Dendritic cell treated with granulocyte-macrophage colony-stimulating factor and Interleukin-4, amounts not matched to agents 40 ng/mL and 50 ng/mL, for 4 days (primary cell): ENCODE measurements at regions not wholly inside any gene's neighbourhood (a gene's known extent, or its start where the extent isn't known, plus 50 kb on each side); places are given as distances from the start of the nearest gene placed in this dataset.

Source experiments
- H3K27ac Mint-ChIP-seq: one replicate; pipeline ENCODE4 v1.8.0; 2022; ENCODE audit warnings: mild to moderate bottlenecking, mixed read lengths
- H3K27me3 Mint-ChIP-seq: one replicate; pipeline ENCODE4 v1.8.0; 2022; ENCODE audit warnings: mild to moderate bottlenecking, mixed read lengths
- H3K36me3 Mint-ChIP-seq: one replicate; pipeline ENCODE4 v1.8.0; 2022; ENCODE audit warnings: low read depth, mixed read lengths
- H3K4me1 Mint-ChIP-seq: one replicate; pipeline ENCODE4 v1.8.0; 2022; ENCODE audit warnings: low read depth, mixed read lengths
- H3K4me3 Mint-ChIP-seq: one replicate; pipeline ENCODE4 v1.8.0; 2022; ENCODE audit warnings: mild to moderate bottlenecking, moderate library complexity, mixed read lengths
- H3K9me3 Mint-ChIP-seq: one replicate; pipeline ENCODE4 v1.8.0; 2022; ENCODE audit warnings: mixed read lengths
- intact Hi-C: fragments of 100-400 bp; cut with micrococcal nuclease; formaldehyde crosslinking; loops from one replicate; pipeline ENCODE4 v1.15.0; 2022

DNA sequence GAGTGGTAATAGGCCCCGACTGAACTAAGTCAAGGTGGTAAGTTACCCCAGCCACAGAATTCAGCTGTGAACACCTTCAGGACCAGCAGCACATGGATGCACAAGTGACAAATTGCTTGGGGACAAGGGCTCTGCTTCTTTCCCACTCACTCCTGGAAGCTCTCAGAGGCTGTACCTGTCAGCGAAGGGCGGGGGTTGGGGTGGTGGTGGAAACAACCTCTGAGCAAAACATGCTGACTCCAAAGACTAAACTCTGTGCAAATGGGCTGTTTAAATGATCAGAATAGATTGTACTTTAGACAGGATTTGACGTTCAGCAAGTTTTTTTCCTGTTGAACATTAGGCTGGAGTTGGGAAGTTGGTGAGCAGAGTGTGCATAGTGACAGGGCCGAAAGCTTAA lies 544.5 kb upstream of the ZNF608 start:
- Mint-ChIP-seq H3K27me3 (no peaks in the 10 kb centered on the region), H3K9me3 (no peaks in the 10 kb centered on the region), H3K4me3 (no peak overlapping the region), H3K36me3 (no peaks in the 10 kb centered on the region), H3K4me1 (no peaks in the 10 kb centered on the region), H3K27ac (no peak overlapping the region)
- intact Hi-C loops = no loop called here

DNA sequence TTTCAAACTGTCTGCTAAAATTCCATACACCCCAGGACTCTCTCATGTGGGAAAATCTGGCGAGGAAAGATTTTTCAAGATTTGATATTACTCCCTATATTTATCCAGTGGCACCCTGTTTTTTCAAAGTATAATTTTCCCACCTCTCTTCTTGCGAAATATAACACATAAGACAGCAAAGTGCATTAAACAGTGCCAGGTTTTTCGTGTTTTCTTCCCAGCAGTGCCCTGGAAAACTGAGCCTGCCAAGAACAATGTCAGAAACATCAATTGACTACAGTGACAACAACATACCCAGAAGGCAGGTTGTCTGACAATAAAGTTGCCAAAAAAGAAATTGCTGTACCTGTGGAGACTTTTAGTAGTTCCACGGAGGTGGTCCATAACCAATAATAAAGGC lies 545.0 kb upstream of the ZNF608 start:
- Mint-ChIP-seq H3K4me1 (no peaks in the 10 kb centered on the region), H3K36me3 (no peaks in the 10 kb centered on the region), H3K27ac (no peak overlapping the region), H3K27me3 (no peaks in the 10 kb centered on the region), H3K9me3 (no peaks in the 10 kb centered on the region), H3K4me3 (no peak overlapping the region)
- intact Hi-C loops = no loop called here

DNA sequence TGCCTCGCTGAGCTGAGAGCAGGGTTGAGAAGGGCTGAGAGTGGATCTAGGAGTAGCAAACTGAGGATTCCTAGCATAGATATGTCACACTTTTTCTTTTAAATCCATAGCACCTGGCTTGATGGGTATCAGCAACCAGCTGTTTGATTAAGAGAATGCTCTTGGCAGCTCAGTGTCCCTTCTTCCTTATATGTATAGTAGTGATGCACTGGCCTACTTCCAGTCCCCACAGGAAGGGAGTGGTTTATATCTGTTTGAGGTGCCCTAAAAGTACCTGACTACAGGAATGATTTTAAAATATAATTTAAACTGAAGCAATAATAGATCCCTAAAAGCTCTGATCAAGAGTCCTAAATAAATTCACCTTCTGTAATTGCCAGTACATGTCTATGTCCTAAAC lies 546.8 kb upstream of the ZNF608 start:
- intact Hi-C loops = no loop called here
- no peaks in the 10 kb centered on the region for H3K9me3 Mint-ChIP-seq
- no peak overlapping the region for H3K27ac Mint-ChIP-seq
- no peaks in the 10 kb centered on the region for H3K4me1 Mint-ChIP-seq
- no peaks in the 10 kb centered on the region for H3K36me3 Mint-ChIP-seq
- H3K27me3 Mint-ChIP-seq = no peaks in the 10 kb centered on the region
- H3K4me3 Mint-ChIP-seq = no peak overlapping the region

DNA sequence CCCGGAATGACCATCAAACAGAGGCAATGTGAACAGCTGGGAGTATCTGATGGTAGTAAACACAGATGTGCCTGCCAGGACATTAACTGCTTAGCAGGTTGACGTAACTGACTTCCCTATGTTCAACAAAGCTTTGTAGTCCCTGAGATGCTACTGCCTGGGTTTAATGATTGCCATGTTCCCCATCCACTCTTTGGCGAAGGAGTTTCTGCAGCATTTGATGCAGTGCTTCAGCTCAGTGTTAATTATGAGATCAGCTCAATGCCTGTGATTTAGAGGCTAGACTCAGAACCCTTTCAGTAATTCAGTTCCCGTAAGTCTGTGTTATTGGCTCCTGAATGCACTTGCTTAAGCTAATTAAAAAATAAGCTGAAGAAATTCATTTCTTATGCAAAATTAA lies 547.3 kb upstream of the ZNF608 start:
- H3K4me1 Mint-ChIP-seq = no peaks in the 10 kb centered on the region
- H3K4me3 Mint-ChIP-seq = no peak overlapping the region
- H3K36me3 Mint-ChIP-seq = no peaks in the 10 kb centered on the region
- H3K27ac Mint-ChIP-seq = no peak overlapping the region
- no peaks in the 10 kb centered on the region for H3K9me3 Mint-ChIP-seq
- intact Hi-C loops = no loop called here
- H3K27me3 Mint-ChIP-seq = no peaks in the 10 kb centered on the region

DNA sequence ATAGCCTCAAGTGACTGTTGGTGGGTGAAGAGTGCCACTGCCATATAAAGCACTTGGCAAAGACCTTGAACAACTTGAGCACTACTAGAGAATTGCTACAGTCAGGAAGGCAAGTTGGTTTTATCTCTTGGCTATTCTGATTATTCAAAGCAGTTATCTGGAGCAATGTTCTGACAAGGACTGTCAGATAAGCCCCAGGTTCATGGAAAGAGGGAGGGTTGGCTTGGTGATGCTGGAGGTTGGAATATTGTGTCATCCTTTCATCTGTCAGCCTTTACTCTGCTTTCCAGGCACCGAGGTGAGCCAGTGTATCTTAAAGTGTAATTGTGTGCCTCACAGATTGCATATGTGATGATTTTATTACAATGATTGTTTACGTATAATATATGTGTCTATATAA lies 548.4 kb upstream of the ZNF608 start:
- H3K4me1 Mint-ChIP-seq = no peaks in the 10 kb centered on the region
- H3K9me3 Mint-ChIP-seq = no peaks in the 10 kb centered on the region
- intact Hi-C loops = no loop called here
- no peaks in the 10 kb centered on the region for H3K36me3 Mint-ChIP-seq
- no peak overlapping the region for H3K4me3 Mint-ChIP-seq
- H3K27ac Mint-ChIP-seq = no peak overlapping the region
- H3K27me3 Mint-ChIP-seq = no peaks in the 10 kb centered on the region

DNA sequence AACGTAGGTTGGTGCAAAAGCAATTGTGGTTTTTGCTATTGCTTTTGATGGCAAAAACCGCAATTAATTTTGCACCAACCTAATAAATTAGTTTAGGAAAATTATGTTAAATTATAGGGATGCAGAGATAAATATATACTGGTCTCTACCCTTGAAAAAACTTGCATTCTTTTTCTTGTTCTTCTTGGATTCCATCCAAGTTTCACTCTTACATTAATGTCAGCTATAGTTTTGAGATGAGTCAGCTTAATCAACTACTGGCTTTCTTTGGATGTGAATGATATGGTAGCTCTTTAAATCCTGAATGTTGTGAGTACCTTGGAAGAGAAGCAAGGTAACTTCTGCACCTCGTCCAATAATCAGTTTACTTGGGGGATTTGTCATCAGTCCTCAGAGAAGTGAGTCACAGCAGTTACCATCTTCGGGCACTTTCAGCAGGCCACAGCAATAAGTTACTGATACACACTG lies 549.0 kb upstream of the ZNF608 start:
- intact Hi-C loops = no loop called here
- Mint-ChIP-seq H3K9me3 (no peaks in the 10 kb centered on the region), H3K4me3 (no peak overlapping the region), H3K27me3 (no peaks in the 10 kb centered on the region), H3K27ac (no peak overlapping the region), H3K36me3 (no peaks in the 10 kb centered on the region), H3K4me1 (no peaks in the 10 kb centered on the region)

DNA sequence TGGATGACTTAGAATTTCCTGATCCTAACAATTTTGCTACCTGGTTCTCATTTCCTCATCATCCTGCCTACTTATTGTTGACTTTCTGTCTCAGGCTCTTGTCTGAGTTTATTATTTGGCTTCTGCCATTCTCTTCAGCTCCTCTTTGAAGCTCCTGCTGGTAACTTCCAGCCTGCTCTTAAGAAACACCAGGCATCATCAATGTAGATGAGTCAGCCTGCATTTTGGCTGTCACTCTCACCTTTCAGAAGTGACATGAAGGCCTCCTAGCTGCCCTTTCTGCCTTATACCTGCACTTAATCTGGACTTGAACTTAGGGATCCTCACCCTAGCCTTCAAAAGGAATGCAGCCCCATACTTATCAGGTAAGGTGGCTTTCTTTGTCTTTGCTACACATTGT lies 551.8 kb upstream of the ZNF608 start:
- Mint-ChIP-seq H3K9me3 (no peaks in the 10 kb centered on the region), H3K36me3 (no peaks in the 10 kb centered on the region), H3K27ac (no peak overlapping the region), H3K4me1 (no peaks in the 10 kb centered on the region), H3K4me3 (no peak overlapping the region), H3K27me3 (no peaks in the 10 kb centered on the region)
- intact Hi-C loops = no loop called here

DNA sequence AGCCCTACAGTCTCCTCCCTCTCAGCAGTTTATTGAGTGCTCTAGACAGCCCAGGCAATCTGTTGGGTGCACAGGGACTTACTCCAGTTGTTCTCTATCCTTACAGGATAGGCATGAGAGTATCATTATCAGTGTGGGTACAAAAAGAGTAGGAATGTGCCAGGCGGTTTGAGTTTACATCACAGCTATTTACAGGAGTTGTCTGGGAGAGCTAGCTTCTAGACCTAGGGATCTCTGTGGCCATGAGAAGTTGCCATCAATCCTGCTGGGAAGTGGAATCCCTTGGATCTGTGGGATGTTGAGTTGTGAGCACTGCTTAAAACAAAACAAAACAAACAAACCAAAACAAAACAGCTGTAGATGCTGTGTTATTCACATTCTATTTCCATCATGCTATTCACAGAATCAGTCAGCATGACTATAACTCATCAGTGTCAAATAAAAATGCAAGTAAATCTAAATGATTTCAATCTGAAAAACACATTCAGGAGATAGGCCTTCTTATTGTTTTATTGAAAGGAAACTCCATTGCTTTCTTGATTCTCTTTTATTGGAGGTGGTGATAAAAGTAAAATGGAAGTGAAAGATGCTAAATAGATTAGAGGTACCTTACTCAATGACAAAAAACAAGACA lies 552.4 kb upstream of the ZNF608 start:
- Mint-ChIP-seq H3K9me3 (no peaks in the 10 kb centered on the region), H3K36me3 (no peaks in the 10 kb centered on the region), H3K27me3 (no peaks in the 10 kb centered on the region), H3K4me1 (no peaks in the 10 kb centered on the region), H3K4me3 (no peak overlapping the region), H3K27ac (no peak overlapping the region)
- intact Hi-C loops = no loop called here

DNA sequence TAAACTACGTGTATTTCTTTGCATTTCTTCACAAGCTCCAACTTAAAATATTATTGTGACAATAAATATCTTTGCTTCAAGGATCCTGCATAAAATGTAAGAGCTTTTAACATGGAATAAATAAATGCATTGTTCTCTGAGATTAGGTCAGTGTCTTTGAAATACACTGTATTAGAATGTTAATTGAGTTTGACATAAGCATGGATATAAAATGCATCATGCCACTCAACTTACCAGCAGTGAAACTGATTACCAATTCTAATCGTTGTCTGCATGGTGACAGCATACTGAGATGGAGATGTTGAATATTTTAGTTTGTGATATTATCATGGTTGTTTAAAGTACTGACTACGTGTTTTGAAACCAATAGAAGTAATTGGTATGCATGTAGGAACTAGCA lies 555.3 kb upstream of the ZNF608 start:
- Mint-ChIP-seq H3K4me1 (no peaks in the 10 kb centered on the region), H3K27me3 (no peaks in the 10 kb centered on the region), H3K27ac (no peak overlapping the region), H3K9me3 (peaks cover 11% of the 10 kb centered on the region), H3K36me3 (no peaks in the 10 kb centered on the region), H3K4me3 (no peak overlapping the region)
- intact Hi-C loops = no loop called here

DNA sequence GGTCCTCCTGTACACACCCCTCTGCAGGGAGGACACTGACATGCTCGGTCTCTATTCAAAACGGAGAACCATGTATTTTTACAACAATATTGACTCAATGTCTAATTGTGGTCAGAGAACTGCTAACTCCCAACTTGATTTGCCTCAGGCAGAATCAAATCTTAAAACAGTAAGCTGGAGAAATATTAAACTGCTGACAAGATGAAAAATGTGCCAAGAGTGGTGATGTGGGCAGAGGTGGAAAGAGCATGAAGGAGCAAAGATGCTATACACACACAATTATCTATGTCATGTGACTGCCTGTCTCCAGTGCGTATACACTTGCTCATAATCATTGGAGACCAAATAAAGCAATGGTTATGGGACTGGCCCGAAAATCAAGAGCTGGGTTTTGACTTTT lies 556.1 kb upstream of the ZNF608 start:
- no peaks in the 10 kb centered on the region for H3K36me3 Mint-ChIP-seq
- no peaks in the 10 kb centered on the region for H3K4me1 Mint-ChIP-seq
- peaks cover 20% of the 10 kb centered on the region for H3K9me3 Mint-ChIP-seq
- intact Hi-C loops = no loop called here
- H3K4me3 Mint-ChIP-seq = no peak overlapping the region
- no peaks in the 10 kb centered on the region for H3K27me3 Mint-ChIP-seq
- H3K27ac Mint-ChIP-seq = no peak overlapping the region

DNA sequence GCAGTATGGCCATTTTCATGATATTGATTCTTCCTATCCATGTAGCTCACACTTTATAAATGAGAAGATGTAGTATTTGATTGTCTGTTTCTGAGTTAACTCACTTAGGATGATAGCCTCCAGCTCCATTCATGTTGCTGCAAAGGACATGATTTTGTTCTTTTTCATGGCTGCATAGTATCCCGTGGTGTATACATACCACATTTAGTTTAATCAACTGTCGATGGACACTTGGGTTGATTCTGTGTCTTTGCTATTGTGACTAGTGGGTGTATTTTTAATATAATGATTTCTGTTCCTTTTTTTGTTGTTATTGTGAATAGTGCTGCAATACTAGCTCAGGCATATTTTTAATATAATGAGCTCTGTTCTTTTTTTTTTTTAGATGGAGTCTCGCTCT lies 560.3 kb upstream of the ZNF608 start:
- no peaks in the 10 kb centered on the region for H3K36me3 Mint-ChIP-seq
- no peak overlapping the region for H3K4me3 Mint-ChIP-seq
- intact Hi-C loops = no loop called here
- no peaks in the 10 kb centered on the region for H3K4me1 Mint-ChIP-seq
- H3K27me3 Mint-ChIP-seq = no peaks in the 10 kb centered on the region
- H3K9me3 Mint-ChIP-seq = peaks cover 30% of the 10 kb centered on the region
- H3K27ac Mint-ChIP-seq = no peak overlapping the region

DNA sequence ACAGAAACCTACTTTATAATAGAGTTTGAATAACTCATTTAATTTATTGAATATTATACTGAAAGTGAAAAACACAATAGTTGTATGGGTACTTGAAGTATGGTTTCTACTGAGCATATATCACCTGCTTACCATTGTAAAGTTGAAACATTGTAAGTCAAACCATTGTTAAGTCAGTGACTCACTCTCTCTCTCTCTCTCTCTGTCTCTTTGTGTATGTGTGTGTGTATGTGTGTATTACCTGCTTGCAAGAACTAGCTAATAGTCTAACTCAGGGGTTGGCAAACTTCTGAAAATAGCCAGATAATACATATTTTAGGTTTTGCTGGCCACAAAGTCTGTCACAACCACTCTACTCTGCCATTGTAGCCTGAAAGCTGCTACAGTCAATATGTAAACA lies 564.3 kb upstream of the ZNF608 start:
- no peaks in the 10 kb centered on the region for H3K36me3 Mint-ChIP-seq
- no peaks in the 10 kb centered on the region for H3K27me3 Mint-ChIP-seq
- no peak overlapping the region for H3K4me3 Mint-ChIP-seq
- peaks cover 34% of the 10 kb centered on the region for H3K9me3 Mint-ChIP-seq
- H3K27ac Mint-ChIP-seq = no peak overlapping the region
- no peaks in the 10 kb centered on the region for H3K4me1 Mint-ChIP-seq
- intact Hi-C loops = no loop called here

DNA sequence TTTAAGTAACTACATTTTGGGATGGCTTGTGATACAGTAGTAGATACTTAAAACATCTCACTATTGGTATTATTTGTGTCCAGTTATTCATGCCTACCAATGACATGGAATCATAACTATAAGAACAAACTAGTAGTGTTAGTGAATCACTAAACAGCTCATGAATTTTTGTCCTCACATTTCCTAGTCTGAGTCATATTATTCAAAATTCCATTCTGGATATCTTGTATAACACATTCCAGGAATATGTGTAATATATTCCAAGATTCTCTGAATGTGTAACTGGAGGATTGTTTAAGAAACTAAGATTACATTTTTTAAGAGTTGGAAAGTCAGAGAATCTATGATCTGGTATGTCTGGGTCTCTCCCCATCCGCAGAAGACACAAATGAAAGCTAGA lies 565.3 kb upstream of the ZNF608 start:
- no peak overlapping the region for H3K4me3 Mint-ChIP-seq
- H3K9me3 Mint-ChIP-seq = peaks cover 24% of the 10 kb centered on the region
- H3K27ac Mint-ChIP-seq = no peak overlapping the region
- intact Hi-C loops = no loop called here
- no peaks in the 10 kb centered on the region for H3K4me1 Mint-ChIP-seq
- no peaks in the 10 kb centered on the region for H3K27me3 Mint-ChIP-seq
- H3K36me3 Mint-ChIP-seq = no peaks in the 10 kb centered on the region

DNA sequence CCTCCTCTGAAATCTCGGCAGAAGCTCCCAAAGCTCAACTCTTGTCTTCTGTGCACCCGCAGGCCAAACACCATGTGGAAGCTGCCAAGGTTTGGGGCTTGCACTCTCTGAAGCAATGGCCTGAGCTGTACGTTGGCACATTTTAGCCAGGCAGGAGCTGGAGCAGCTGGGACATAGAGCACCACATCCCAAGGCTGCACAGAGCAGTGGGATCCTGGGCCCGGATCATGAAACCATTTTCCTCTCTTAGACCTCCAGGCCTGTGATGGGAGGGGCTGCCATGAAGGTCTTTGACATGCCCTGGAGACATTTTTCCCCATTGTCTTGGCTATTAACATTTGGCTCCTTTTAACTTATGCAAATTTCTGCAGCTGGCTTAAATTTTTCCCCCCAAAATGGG lies 567.1 kb upstream of the ZNF608 start:
- no peaks in the 10 kb centered on the region for H3K27me3 Mint-ChIP-seq
- H3K4me1 Mint-ChIP-seq = no peaks in the 10 kb centered on the region
- peaks cover 6% of the 10 kb centered on the region for H3K9me3 Mint-ChIP-seq
- H3K4me3 Mint-ChIP-seq = no peak overlapping the region
- intact Hi-C loops = no loop called here
- H3K27ac Mint-ChIP-seq = no peak overlapping the region
- H3K36me3 Mint-ChIP-seq = no peaks in the 10 kb centered on the region

DNA sequence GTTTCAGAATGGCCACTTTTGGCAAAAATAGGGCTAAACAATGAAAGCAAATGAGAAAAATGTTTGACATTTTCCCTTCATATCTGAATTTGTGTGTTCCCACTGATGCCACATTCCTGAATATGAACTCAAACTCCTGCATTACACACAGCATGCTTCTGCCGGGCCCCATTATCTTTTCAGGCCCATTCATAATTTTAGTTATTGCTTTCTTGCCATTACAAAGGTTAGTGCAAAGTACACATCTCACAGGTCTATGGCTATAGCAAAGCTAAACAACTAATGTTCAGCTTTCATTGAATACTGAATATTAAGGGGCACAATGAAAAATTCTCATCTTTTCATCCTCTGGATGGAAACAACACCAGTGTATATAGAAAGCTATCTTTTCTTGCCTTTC lies 568.9 kb upstream of the ZNF608 start:
- H3K4me1 Mint-ChIP-seq = no peaks in the 10 kb centered on the region
- no peaks in the 10 kb centered on the region for H3K36me3 Mint-ChIP-seq
- H3K27ac Mint-ChIP-seq = no peak overlapping the region
- peaks cover 5% of the 10 kb centered on the region for H3K9me3 Mint-ChIP-seq
- intact Hi-C loops = no loop called here
- no peaks in the 10 kb centered on the region for H3K27me3 Mint-ChIP-seq
- H3K4me3 Mint-ChIP-seq = no peak overlapping the region
